HEK293 (cell line): ENCODE measurements at regions not wholly inside any gene's neighbourhood (a gene's known extent, or its start where the extent isn't known, plus 50 kb on each side); places are given as distances from the start of the nearest gene placed in this dataset.

Source experiments
- CTCF ChIA-PET: fragments of 350-600 bp; formaldehyde crosslinking; extraction: SDS; loops from one replicate; lab custom pipeline; 2021; ENCODE audit warnings: antibody characterized with exemption; lab: Yijun Ruan, JAX
- POLR2A ChIA-PET: fragments of 300-600 bp; formaldehyde crosslinking; extraction: SDS; loops from one replicate; lab custom pipeline; 2020; ENCODE audit warnings: antibody characterized with exemption, inconsistent platforms; lab: Yijun Ruan, JAX
- H3K27ac ChIP-seq: fragments of 200-500 bp; sonication (Bioruptor generic); 2 replicates; pipeline ENCODE4 v1.5.1; 2014; ENCODE audit warnings: low read depth, low read length, control low read depth, inconsistent platforms; ENCODE audit errors: extremely low read depth
- H3K36me3 ChIP-seq, 2 experiments: fragments of 200-500 bp in 1 of 2; sonication (Bioruptor generic) in 1 of 2; 1 replicate in 1 of 2; 2 replicates in 1 of 2; pipeline ENCODE4 v1.5.1; 2014 to 2017; ENCODE audit warnings: inconsistent platforms in 2 of 2, low read length in 2 of 2; ENCODE audit not compliant: control insufficient read depth in 2 of 2, insufficient read depth in 1 of 2
- H3K4me1 ChIP-seq: fragments of 200-500 bp; sonication (Bioruptor generic); 2 replicates; pipeline ENCODE4 v1.5.1; 2014; ENCODE audit warnings: mild to moderate bottlenecking, low read length, inconsistent platforms; ENCODE audit not compliant: control insufficient read depth, insufficient read depth
- H3K4me3 ChIP-seq: 2 replicates; pipeline ENCODE4 v1.5.1; 2011; ENCODE audit warnings: low read depth, mild to moderate bottlenecking, control low read depth, low read length, moderate library complexity
- H3K9me3 ChIP-seq: fragments of 200-500 bp; sonication (Bioruptor generic); 2 replicates; pipeline ENCODE4 v1.5.1; 2014; ENCODE audit warnings: low read depth, low read length, inconsistent platforms; ENCODE audit not compliant: control insufficient read depth, insufficient read depth
- AEBP2 ChIP-seq: fragments of 450-650 bp; formaldehyde crosslinking; IDR thresholded peaks from 2 replicates; pipeline ENCODE4 v1.5.1; 2016; ENCODE audit warnings: missing biosample characterization, missing genetic modification characterization, borderline replicate concordance
- GLIS2 ChIP-seq: fragments of 450-650 bp; formaldehyde crosslinking; IDR thresholded peaks from 2 replicates; pipeline ENCODE4 v1.5.1; 2016; ENCODE audit warnings: missing biosample characterization, missing genetic modification characterization
- IKZF3 ChIP-seq: fragments of 450-650 bp; IDR thresholded peaks from 2 replicates; pipeline ENCODE4 v1.5.0; 2018; ENCODE audit warnings: missing biosample characterization, mild to moderate bottlenecking, missing genetic modification characterization, moderate library complexity
- KLF7 ChIP-seq: fragments of 450-650 bp; formaldehyde crosslinking; IDR thresholded peaks from 2 replicates; pipeline ENCODE4 v1.5.1; 2016; ENCODE audit warnings: missing biosample characterization, missing genetic modification characterization, borderline replicate concordance
- OVOL3 ChIP-seq: fragments of 450-650 bp; formaldehyde crosslinking; IDR thresholded peaks from 2 replicates; pipeline ENCODE4 v1.5.1; 2016; ENCODE audit warnings: missing biosample characterization, missing genetic modification characterization
- SP3 ChIP-seq: fragments of 450-650 bp; formaldehyde crosslinking; IDR thresholded peaks from 2 replicates; pipeline ENCODE4 v1.5.1; 2016; ENCODE audit warnings: missing biosample characterization, missing genetic modification characterization
- TRIM28 ChIP-seq: IDR thresholded peaks from 2 replicates; pipeline ENCODE4 v1.6.1; 2011; ENCODE audit warnings: low read length, control low read depth, borderline replicate concordance
- WT1 ChIP-seq: fragments of 450-650 bp; formaldehyde crosslinking; IDR thresholded peaks from 2 replicates; pipeline ENCODE4 v1.5.1; 2016; ENCODE audit warnings: missing biosample characterization, missing genetic modification characterization
- YY2 ChIP-seq: fragments of 450-650 bp; formaldehyde crosslinking; IDR thresholded peaks from 2 replicates; pipeline ENCODE4 v1.5.1; 2016; ENCODE audit warnings: missing biosample characterization, missing genetic modification characterization
- ZBTB20 ChIP-seq: fragments of 450-650 bp; formaldehyde crosslinking; IDR thresholded peaks from 2 replicates; pipeline ENCODE4 v1.5.1; 2016; ENCODE audit warnings: missing biosample characterization, missing genetic modification characterization
- ZBTB8A ChIP-seq: fragments of 450-650 bp; formaldehyde crosslinking; IDR thresholded peaks from 2 replicates; pipeline ENCODE4 v1.5.1; 2016; ENCODE audit warnings: missing biosample characterization, missing genetic modification characterization
- ZFP37 ChIP-seq: fragments of 450-650 bp; formaldehyde crosslinking; IDR thresholded peaks from 2 replicates; pipeline ENCODE4 v1.5.1; 2016; ENCODE audit warnings: missing biosample characterization, missing genetic modification characterization
- ZFP41 ChIP-seq: fragments of 450-650 bp; formaldehyde crosslinking; IDR thresholded peaks from 2 replicates; pipeline ENCODE4 v1.5.1; 2016; ENCODE audit warnings: missing biosample characterization, missing genetic modification characterization, borderline replicate concordance
- ZNF146 ChIP-seq: fragments of 450-650 bp; formaldehyde crosslinking; IDR thresholded peaks from 2 replicates; pipeline ENCODE4 v1.5.1; 2016; ENCODE audit warnings: missing biosample characterization, missing genetic modification characterization
- ZNF223 ChIP-seq: fragments of 450-650 bp; formaldehyde crosslinking; IDR thresholded peaks from 2 replicates; pipeline ENCODE4 v1.5.1; 2016; ENCODE audit warnings: missing biosample characterization, missing genetic modification characterization
- ZNF433 ChIP-seq: fragments of 450-650 bp; formaldehyde crosslinking; IDR thresholded peaks from 2 replicates; pipeline ENCODE4 v1.5.1; 2016; ENCODE audit warnings: missing biosample characterization, missing genetic modification characterization, low read depth
- ZNF510 ChIP-seq: fragments of 450-650 bp; formaldehyde crosslinking; IDR thresholded peaks from 2 replicates; pipeline ENCODE4 v1.5.1; 2018; ENCODE audit warnings: mild to moderate bottlenecking, missing genetic modification characterization, missing biosample characterization; ENCODE audit not compliant: insufficient replicate concordance
- ZNF580 ChIP-seq: fragments of 450-650 bp; formaldehyde crosslinking; IDR thresholded peaks from 2 replicates; pipeline ENCODE4 v1.5.1; 2016; ENCODE audit warnings: missing biosample characterization, missing genetic modification characterization
- ZNF585B ChIP-seq: fragments of 450-650 bp; formaldehyde crosslinking; IDR thresholded peaks from 2 replicates; pipeline ENCODE4 v1.5.1; 2016; ENCODE audit warnings: missing biosample characterization, missing genetic modification characterization
- ZNF768 ChIP-seq: fragments of 450-650 bp; formaldehyde crosslinking; IDR thresholded peaks from 2 replicates; pipeline ENCODE4 v1.5.1; 2018; ENCODE audit warnings: missing biosample characterization, mild to moderate bottlenecking, missing genetic modification characterization
- ZXDB ChIP-seq: fragments of 450-650 bp; formaldehyde crosslinking; IDR thresholded peaks from 2 replicates; pipeline ENCODE4 v1.5.1; 2016; ENCODE audit warnings: missing biosample characterization, missing genetic modification characterization
- TF ChIP-seq, protein P1 (sequence below): fragments of 450-650 bp; formaldehyde crosslinking; IDR thresholded peaks from 2 replicates; pipeline ENCODE4 v1.5.1; 2016; ENCODE audit warnings: missing biosample characterization, missing genetic modification characterization

DNA sequence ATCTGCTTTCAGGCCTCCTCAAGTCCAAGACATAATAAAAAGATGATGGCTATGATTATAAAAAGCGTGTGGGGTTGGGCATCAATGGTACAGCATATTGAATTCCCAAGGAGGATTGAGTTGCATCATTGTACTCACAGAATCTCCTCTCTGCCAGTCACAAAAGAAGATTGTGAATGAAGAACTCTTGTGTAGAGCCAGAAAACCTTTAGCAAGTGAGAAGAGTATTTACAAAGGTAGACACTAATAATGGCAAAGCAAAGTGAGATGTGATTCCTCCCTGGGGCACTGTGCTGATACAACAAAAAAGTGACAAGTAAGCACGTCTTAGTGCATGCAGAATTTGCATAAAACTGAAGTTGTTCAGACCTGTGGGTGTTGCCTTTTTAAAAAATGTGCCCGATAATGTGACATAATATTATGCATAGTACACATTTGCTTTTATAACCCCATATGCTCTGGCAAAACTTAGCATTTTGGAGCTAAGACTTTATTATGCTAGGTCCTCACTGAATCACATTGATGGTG lies 291.2 kb upstream of the TBC1D5 start:
- peaks cover 10% of the 10 kb centered on the region for H3K4me1 ChIP-seq
- H3K9me3 ChIP-seq = no peaks in the 10 kb centered on the region
- ChIA-PET POLR2A (no interaction called here), CTCF (no interaction called here)
- H3K4me3 ChIP-seq = no peak overlapping the region
- no peak overlapping the region for H3K27ac ChIP-seq
- H3K36me3 ChIP-seq = no peaks in the 10 kb centered on the region
- TF ChIP-seq WT1 (tag by site-specific recombination) = no peak
- no peak for TF ChIP-seq ZFP37
- no peak for TF ChIP-seq SP3
- no peak for TF ChIP-seq ZBTB8A (tag by site-specific recombination)
- no peak for TF ChIP-seq GLIS2 (tag by site-specific recombination)
- no peak for TF ChIP-seq ZNF585B (tag by site-specific recombination)

DNA sequence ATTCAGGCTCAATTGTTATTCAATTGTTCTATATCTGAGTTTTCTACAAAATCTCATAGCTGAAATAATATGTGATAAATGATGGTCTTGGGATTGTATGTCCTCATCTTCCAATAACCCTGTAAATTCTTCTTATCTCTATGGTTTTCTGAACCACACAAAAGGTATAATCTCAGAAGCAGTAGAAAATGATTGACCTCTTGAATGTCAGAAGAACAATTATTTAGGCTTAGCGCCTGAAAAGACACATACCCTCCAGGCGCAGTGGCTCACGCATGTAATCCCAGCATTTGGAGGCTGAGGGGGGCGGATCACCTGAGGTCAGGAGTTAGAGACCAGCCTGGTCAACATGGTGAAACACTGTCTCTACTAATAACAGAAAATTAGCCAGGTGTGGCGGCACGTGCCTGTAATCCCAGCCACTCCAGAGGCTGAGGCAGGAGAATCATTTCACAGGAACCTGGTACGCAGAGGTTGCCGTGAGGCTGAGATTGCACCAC lies 288.0 kb upstream of the TBC1D5 start:
- H3K27ac ChIP-seq = no peak overlapping the region
- POLR2A ChIA-PET = no interaction called here
- no peaks in the 10 kb centered on the region for H3K9me3 ChIP-seq

More for the DNA sequence above, 288.0 kb upstream of the TBC1D5 start:
- Histone ChIP-seq H3K36me3 (no peaks in the 10 kb centered on the region), H3K4me3 (no peak overlapping the region), H3K4me1 (no peaks in the 10 kb centered on the region)
- CTCF ChIA-PET = no interaction called here
- TF ChIP-seq KLF7 (tag by site-specific recombination) (no peak), ZNF510 (tag by site-specific recombination) (no peak), OVOL3 (tag by site-specific recombination) (no peak), AEBP2 (tag by site-specific recombination) (no peak), ZFP41 (tag by site-specific recombination) (no peak), GLIS2 (tag by site-specific recombination) (no peak), ZNF580 (no peak), ZNF146 (tag by site-specific recombination) (no peak), ZNF223 (no peak), ZNF768 (no peak), IKZF3 (no peak), ZBTB20 (tag by site-specific recombination) (no peak), TRIM28 (no peak), ZXDB (tag by site-specific recombination) (no peak), ZNF433 (tag by site-specific recombination) (no peak), SP3 (no peak), YY2 (no peak)
- TF ChIP-seq, protein P1, sequence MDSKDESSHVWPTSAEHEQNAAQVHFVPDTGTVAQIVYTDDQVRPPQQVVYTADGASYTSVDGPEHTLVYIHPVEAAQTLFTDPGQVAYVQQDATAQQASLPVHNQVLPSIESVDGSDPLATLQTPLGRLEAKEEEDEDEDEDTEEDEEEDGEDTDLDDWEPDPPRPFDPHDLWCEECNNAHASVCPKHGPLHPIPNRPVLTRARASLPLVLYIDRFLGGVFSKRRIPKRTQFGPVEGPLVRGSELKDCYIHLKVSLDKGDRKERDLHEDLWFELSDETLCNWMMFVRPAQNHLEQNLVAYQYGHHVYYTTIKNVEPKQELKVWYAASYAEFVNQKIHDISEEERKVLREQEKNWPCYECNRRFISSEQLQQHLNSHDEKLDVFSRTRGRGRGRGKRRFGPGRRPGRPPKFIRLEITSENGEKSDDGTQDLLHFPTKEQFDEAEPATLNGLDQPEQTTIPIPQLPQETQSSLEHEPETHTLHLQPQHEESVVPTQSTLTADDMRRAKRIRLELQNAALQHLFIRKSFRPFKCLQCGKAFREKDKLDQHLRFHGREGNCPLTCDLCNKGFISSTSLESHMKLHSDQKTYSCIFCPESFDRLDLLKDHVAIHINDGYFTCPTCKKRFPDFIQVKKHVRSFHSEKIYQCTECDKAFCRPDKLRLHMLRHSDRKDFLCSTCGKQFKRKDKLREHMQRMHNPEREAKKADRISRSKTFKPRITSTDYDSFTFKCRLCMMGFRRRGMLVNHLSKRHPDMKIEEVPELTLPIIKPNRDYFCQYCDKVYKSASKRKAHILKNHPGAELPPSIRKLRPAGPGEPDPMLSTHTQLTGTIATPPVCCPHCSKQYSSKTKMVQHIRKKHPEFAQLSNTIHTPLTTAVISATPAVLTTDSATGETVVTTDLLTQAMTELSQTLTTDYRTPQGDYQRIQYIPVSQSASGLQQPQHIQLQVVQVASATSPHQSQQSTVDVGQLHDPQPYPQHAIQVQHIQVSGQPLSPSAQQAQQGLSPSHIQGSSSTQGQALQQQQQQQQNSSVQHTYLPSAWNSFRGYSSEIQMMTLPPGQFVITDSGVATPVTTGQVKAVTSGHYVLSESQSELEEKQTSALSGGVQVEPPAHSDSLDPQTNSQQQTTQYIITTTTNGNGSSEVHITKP (tag by site-specific recombination) = no peak
